HG03439 (cell line): ENCODE measurements at regions not wholly inside any gene's neighbourhood (a gene's known extent, or its start where the extent isn't known, plus 50 kb on each side); places are given as distances from the start of the nearest gene placed in this dataset.

Source experiments
- ATAC-seq: cut with Tn5 transposase; IDR thresholded peaks from one replicate; pipeline ENCODE4 v1.9.1; 2021; ENCODE audit warnings: mild to moderate bottlenecking, moderate library complexity; ENCODE audit not compliant: unreplicated experiment

- ATAC-seq, result no peak
Observed at GRCh38 chr1:198861636-198862035, 222.8 kb downstream of the PTPRC start.

- no peak for ATAC-seq
Observed at GRCh38 chr1:198864695-198865094, 225.9 kb downstream of the PTPRC start.

- no peak for ATAC-seq
Observed at GRCh38 chr1:198865319-198865718, 226.5 kb downstream of the PTPRC start.

GRCh38 chr1:198867182-198867581 is 228.3 kb downstream of the PTPRC start:
- ATAC-seq, result no peak

GRCh38 chr1:198873696-198874230 is 234.9 kb downstream of the PTPRC start:
- no peak for ATAC-seq

GRCh38 chr1:198876371-198876871 is 237.6 kb downstream of the PTPRC start:
- ATAC-seq, result no peak

GRCh38 chr1:198878566-198878965 is 239.7 kb downstream of the PTPRC start:
- ATAC-seq, result no peak

- no peak for ATAC-seq
Observed at GRCh38 chr1:198879711-198880306, 241.0 kb downstream of the PTPRC start.

- ATAC-seq, result no peak
Observed at GRCh38 chr1:198880397-198880796, 241.6 kb downstream of the PTPRC start.

- ATAC-seq, result no peak
Observed at GRCh38 chr1:198880818-198881597, 242.2 kb downstream of the PTPRC start.

GRCh38 chr1:198883184-198883583 is 244.3 kb downstream of the PTPRC start:
- no peak for ATAC-seq

- ATAC-seq, result no peak
Observed at GRCh38 chr1:198887866-198888265, 249.0 kb downstream of the PTPRC start.

GRCh38 chr1:198888379-198888943 is 249.6 kb downstream of the PTPRC start:
- no peak for ATAC-seq

- ATAC-seq, result no peak
Observed at GRCh38 chr1:198889101-198889500, 250.3 kb downstream of the PTPRC start.

- no peak for ATAC-seq
Observed at GRCh38 chr1:198889749-198890148, 250.9 kb downstream of the PTPRC start.

- no peak for ATAC-seq
Observed at GRCh38 chr1:198890214-198890930, 251.5 kb downstream of the PTPRC start.

- ATAC-seq, result no peak
Observed at GRCh38 chr1:198892065-198892464, 253.2 kb downstream of the PTPRC start.

- no peak for ATAC-seq
Observed at GRCh38 chr1:198893141-198893540, 254.3 kb downstream of the PTPRC start.

GRCh38 chr1:198893763-198894444 is 255.1 kb downstream of the PTPRC start:
- no peak for ATAC-seq

- ATAC-seq, result no peak
Observed at GRCh38 chr1:198901266-198901665, 262.4 kb downstream of the PTPRC start.

- no peak for ATAC-seq
Observed at GRCh38 chr1:198902655-198903054, 263.8 kb downstream of the PTPRC start.
